GM12878 (cell line): ENCODE measurements at regions not wholly inside any gene's neighbourhood (a gene's known extent, or its start where the extent isn't known, plus 50 kb on each side); places are given as distances from the start of the nearest gene placed in this dataset.

Experiments
- ATAC-seq: fragments of 200-7000 bp; cut with Tn5 transposase; 3 replicates; pipeline ENCODE4 v1.9.1; 2020; ENCODE audit warnings: mild to moderate bottlenecking, moderate library complexity
- BruUV-seq: library from RNA; stranded (reverse); fragments of 400-500 nt; replicated peaks from 2 replicates; lab custom pipeline; 2021; lab: Mats Ljungman, UMichigan
- CTCF ChIA-PET: fragments of 300-600 bp; sonication (Branson Sonifier 250); formaldehyde crosslinking; extraction: SDS; loops from one replicate; lab custom pipeline; 2021; ENCODE audit warnings: inconsistent platforms; lab: Yijun Ruan, JAX
- POLR2A ChIA-PET: fragments of 350-600 bp; formaldehyde crosslinking; extraction: SDS; loops from one replicate; lab custom pipeline; 2021; ENCODE audit warnings: inconsistent platforms; lab: Charles Lee
- RAD21 ChIA-PET: fragments of 300-600 bp; sonication (Branson Sonifier 250); formaldehyde crosslinking; loops from one replicate; lab custom pipeline; 2023; ENCODE audit warnings: antibody characterized with exemption; ENCODE audit not compliant: unreplicated experiment; lab: Charles Lee
- SMC1A ChIA-PET: fragments of 300-600 bp; sonication (Branson Sonifier 250); formaldehyde crosslinking; loops from one replicate; lab custom pipeline; 2023; ENCODE audit not compliant: unreplicated experiment, uncharacterized antibody; lab: Charles Lee
- DNase-seq: peaks from one replicate; pipeline ENCODE4 v3.0.0-alpha.2; 2011; ENCODE audit warnings: low read depth, low spot score
- FAIRE-seq: peaks from 3 replicates; lab custom pipeline; 2011; peaks lifted over from hg19 to GRCh38; lab: Jason Lieb, UNC
- H2AFZ ChIP-seq: 2 replicates; pipeline ENCODE4 v1.6.0; 2011; ENCODE audit warnings: low read depth, low read length, control low read depth; ENCODE audit not compliant: control insufficient read depth
- H3K27ac ChIP-seq: 2 replicates; pipeline ENCODE4 v1.5.1; 2011; ENCODE audit warnings: control low read depth; ENCODE audit not compliant: control insufficient read depth, insufficient read depth
- H3K27me3 ChIP-seq, 2 experiments: replicated peaks in 1 of 2; 2 replicates each; pipeline versions ENCODE4 v1.6.0 to v1.6.1; 2011; ENCODE audit warnings: low read length in 1 of 2; ENCODE audit not compliant: control insufficient read depth in 2 of 2, insufficient read depth in 2 of 2
- H3K36me3 ChIP-seq, 2 experiments: 2 replicates each; pipeline ENCODE4 v1.5.1; 2011; ENCODE audit warnings: low read length in 1 of 2; ENCODE audit not compliant: control insufficient read depth in 2 of 2, insufficient read depth in 2 of 2
- H3K4me1 ChIP-seq: 2 replicates; pipeline ENCODE4 v1.6.1; 2011; ENCODE audit warnings: mild to moderate bottlenecking, low read length, moderate library complexity, mixed read lengths; ENCODE audit not compliant: control insufficient read depth, insufficient read depth
- H3K4me2 ChIP-seq: 2 replicates; pipeline ENCODE4 v1.6.0; 2011; ENCODE audit warnings: control low read depth; ENCODE audit not compliant: control insufficient read depth, insufficient read depth
- H3K4me3 ChIP-seq: fragments of 200-600 bp; sonication (generic); 2 replicates; pipeline ENCODE4 v1.5.1; 2016
- H3K79me2 ChIP-seq: 2 replicates; pipeline ENCODE4 v1.6.0; 2011; ENCODE audit warnings: low read length; ENCODE audit not compliant: control insufficient read depth, insufficient read depth
- H3K9ac ChIP-seq: 2 replicates; pipeline ENCODE4 v1.8.0; 2011; ENCODE audit warnings: low read length, control low read depth, mixed read lengths; ENCODE audit not compliant: control insufficient read depth, insufficient read depth
- H3K9me3 ChIP-seq: replicated peaks from 3 replicates; pipeline ENCODE4 v1.5.1; 2011; ENCODE audit warnings: mild to moderate bottlenecking, low read length; ENCODE audit not compliant: control insufficient read depth, insufficient read depth
- H4K20me1 ChIP-seq: 2 replicates; pipeline ENCODE4 v1.6.0; 2011; ENCODE audit not compliant: control insufficient read depth, insufficient read depth
- ATF7 ChIP-seq: fragments of 450-650 bp; IDR thresholded peaks from 2 replicates; pipeline ENCODE4 v1.6.1; 2016; ENCODE audit warnings: low read depth, mild to moderate bottlenecking
- CEBPB ChIP-seq, 2 experiments: fragments of 150-350 bp in 1 of 2; IDR thresholded peaks; 2 replicates each; pipeline ENCODE4 v1.6.1; 2012 to 2014; ENCODE audit warnings: low read depth in 2 of 2, low read length in 2 of 2, borderline replicate concordance in 1 of 2, inconsistent platforms in 1 of 2
- EP300 ChIP-seq, 2 experiments: fragments of 150-350 bp in 1 of 2; IDR thresholded peaks; 2 replicates each; pipeline ENCODE4 v1.6.1; 2011 to 2012; ENCODE audit warnings: low read depth in 2 of 2, low read length in 2 of 2, borderline replicate concordance in 1 of 2, improper control_type of control experiment in 1 of 2, inconsistent platforms in 1 of 2; ENCODE audit not compliant: control insufficient read depth in 1 of 2
- EZH2 ChIP-seq: IDR thresholded peaks from 2 replicates; pipeline ENCODE4 v1.6.1; 2012; ENCODE audit warnings: low read depth, mild to moderate bottlenecking, control low read depth, inconsistent platforms, low read length, borderline replicate concordance; ENCODE audit not compliant: control insufficient read depth
- HDAC2 ChIP-seq: fragments of 200-600 bp; sonication (generic); IDR thresholded peaks from 2 replicates; pipeline ENCODE4 v1.6.1; 2017
- MTA3 ChIP-seq: IDR thresholded peaks from 2 replicates; pipeline ENCODE4 v1.6.1; 2012; ENCODE audit warnings: low read length, inconsistent platforms, borderline replicate concordance
- NFYA ChIP-seq: IDR thresholded peaks from 2 replicates; pipeline ENCODE4 v1.6.1; 2011; ENCODE audit warnings: low read depth, mild to moderate bottlenecking, low read length, improper control_type of control experiment, borderline replicate concordance
- PAX5 ChIP-seq: IDR thresholded peaks from 2 replicates; pipeline ENCODE4 v1.6.1; 2011; ENCODE audit warnings: low read depth, low read length, borderline replicate concordance
- RCOR1 ChIP-seq: conservative IDR thresholded peaks from 2 replicates; pipeline ENCODE4 v1.6.1; 2012; ENCODE audit warnings: low read depth, low read length, improper control_type of control experiment
- RUNX3 ChIP-seq: IDR thresholded peaks from 2 replicates; pipeline ENCODE4 v1.6.1; 2012; ENCODE audit warnings: low read length, inconsistent platforms
- WGBS: methylation state at CpG from one replicate; pipeline ENCODE4 v1.1.6; 2016; ENCODE audit warnings: low lambda C conversion rate; ENCODE audit not compliant: insufficient replicate concordance, insufficient coverage; ENCODE audit errors: missing lambda C conversion rate; 5-methylcytosine and 5-hydroxymethylcytosine counted together
- in situ Hi-C: fragments of 300-500 bp; cut with MboI; formaldehyde crosslinking; loops from 9 replicates; pipeline ENCODE4 v1.14.3; 2018; ENCODE audit warnings: mixed read lengths
- intact Hi-C: fragments of 100-400 bp; cut with micrococcal nuclease; formaldehyde crosslinking; loops from one replicate; pipeline ENCODE4 v1.14.2; 2022; ENCODE audit not compliant: unreplicated experiment
- TF ChIP-seq, protein P1 (sequence below): fragments of 450-650 bp; formaldehyde crosslinking; IDR thresholded peaks from 2 replicates; pipeline ENCODE4 v1.5.0; 2022; ENCODE audit warnings: mild to moderate bottlenecking, missing genetic modification characterization

DNA sequence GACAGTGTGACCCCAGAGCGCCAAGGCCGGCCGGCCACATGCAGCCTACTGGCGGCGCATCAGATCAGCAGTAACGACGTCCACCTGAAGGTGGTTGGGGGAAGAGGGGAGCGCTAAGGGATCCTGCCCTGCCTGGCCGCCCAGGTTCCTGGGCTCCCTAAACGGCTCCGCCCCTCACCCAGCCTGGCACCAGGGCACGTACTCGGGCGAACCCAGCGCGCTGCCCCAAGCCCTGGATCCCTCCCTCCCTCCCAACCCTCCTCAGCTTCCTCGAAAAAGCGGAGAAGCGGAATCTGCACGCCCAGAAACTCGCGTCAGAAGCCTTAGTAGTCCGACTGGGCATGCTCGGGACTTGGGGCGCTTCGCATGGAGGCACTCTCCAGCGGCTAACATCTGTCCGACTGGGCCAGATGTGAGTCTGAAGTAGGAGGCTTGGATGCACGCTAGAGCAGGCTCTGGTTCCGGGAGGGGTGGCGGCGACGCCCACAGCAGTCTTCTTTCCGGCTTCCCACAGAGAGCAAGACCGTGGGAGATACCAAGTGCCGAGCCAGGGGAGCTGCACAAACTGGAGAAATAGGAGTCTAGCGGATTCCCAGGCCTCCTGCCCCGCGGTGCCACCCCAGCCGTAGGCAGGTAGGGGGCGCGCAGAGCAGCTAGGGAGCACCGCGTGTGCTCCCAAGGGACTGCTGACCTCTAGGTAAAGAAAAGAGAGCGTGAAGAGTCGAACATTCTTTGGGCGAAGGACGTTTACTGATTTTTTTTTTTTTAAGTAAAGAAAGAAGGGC, 114.3 kb upstream of the TEX13C start:
- Histone ChIP-seq H3K4me3 (no peak overlapping the region), H4K20me1 (no peaks in the 10 kb centered on the region), H3K9me3 (no peaks in the 10 kb centered on the region; the same call in 2 of the 3 replicates), H3K4me1 (no peaks in the 10 kb centered on the region), H3K9ac (no peak overlapping the region), H3K27me3 (no peaks in the 10 kb centered on the region), H3K36me3 (no peaks in the 10 kb centered on the region), H3K4me2 (no peak overlapping the region), H2AFZ (no peak overlapping the region), H3K27ac (no peak overlapping the region), H3K79me2 (no peaks in the 10 kb centered on the region)
- 37% methylated on average over 32 of the region's 48 CpGs for WGBS
- no peak for TF ChIP-seq PAX5
- no peak for TF ChIP-seq EP300 (IDR thresholded peaks at IDR 0.05; ENCODE audit: borderline replicate concordance in 1 of 2, control insufficient read depth in 1 of 2, low read depth in 2 of 2, low read length in 2 of 2)
- no peak for TF ChIP-seq RUNX3
- intact Hi-C loops: no loop called here
- ChIA-PET POLR2A (no interaction called here), SMC1A (no interaction called here), RAD21 (no interaction called here), CTCF (no interaction called here)
- in situ Hi-C loops: no loop called here
- DNase-seq (no peak), FAIRE-seq (no peak), ATAC-seq (peak; percentile 18; the same call in 1 of the 3 replicates)
- no TSS peak for BruUV-seq

DNA sequence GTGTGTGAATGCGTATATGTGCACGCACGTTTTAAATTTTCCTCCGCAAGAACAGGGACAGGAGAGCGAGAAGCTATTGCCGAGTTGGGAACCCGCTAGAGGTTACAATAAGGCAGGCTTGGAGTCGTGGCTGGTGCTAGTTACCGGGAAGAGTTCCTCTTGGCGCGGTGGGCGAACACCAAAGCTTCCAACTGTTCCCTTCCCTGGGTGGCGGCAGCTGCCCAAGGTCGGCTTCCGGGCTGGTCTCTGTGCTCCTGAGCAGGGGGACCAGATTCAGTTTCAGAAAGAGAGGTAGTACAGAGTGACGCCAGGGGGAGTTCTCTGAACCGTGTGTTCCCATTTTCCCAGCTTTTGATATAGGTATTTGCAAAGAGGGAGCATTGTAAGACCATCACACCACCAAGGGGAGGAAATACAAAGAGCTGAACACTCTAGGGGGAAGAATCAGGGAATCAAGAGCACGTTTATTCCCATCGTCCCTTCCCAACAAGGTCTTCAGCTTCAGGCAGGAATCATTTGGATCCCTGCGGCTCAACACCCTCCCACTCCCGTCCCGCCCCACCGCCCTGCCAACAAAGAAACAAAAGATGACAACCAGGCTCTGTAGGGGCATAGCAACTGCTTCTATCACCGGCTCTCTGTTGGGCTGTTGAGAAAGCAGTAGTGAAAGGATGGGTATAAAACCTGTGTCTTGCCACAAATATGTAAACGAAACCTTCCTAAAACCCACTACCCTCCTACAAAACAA, 113.6 kb upstream of the TEX13C start:
- intact Hi-C loops (no loop called here), in situ Hi-C loops (no loop called here)
- FAIRE-seq: no peak
- TF ChIP-seq MTA3 (no peak), ATF7 (no peak), EZH2 (no peak), NFYA (no peak), RCOR1 (no peak), HDAC2 (no peak), CEBPB (IDR thresholded peaks at IDR 0.05; ENCODE audit: borderline replicate concordance in 1 of 2, low read depth in 2 of 2, low read length in 2 of 2) (no peak)
- TF ChIP-seq, protein P1, sequence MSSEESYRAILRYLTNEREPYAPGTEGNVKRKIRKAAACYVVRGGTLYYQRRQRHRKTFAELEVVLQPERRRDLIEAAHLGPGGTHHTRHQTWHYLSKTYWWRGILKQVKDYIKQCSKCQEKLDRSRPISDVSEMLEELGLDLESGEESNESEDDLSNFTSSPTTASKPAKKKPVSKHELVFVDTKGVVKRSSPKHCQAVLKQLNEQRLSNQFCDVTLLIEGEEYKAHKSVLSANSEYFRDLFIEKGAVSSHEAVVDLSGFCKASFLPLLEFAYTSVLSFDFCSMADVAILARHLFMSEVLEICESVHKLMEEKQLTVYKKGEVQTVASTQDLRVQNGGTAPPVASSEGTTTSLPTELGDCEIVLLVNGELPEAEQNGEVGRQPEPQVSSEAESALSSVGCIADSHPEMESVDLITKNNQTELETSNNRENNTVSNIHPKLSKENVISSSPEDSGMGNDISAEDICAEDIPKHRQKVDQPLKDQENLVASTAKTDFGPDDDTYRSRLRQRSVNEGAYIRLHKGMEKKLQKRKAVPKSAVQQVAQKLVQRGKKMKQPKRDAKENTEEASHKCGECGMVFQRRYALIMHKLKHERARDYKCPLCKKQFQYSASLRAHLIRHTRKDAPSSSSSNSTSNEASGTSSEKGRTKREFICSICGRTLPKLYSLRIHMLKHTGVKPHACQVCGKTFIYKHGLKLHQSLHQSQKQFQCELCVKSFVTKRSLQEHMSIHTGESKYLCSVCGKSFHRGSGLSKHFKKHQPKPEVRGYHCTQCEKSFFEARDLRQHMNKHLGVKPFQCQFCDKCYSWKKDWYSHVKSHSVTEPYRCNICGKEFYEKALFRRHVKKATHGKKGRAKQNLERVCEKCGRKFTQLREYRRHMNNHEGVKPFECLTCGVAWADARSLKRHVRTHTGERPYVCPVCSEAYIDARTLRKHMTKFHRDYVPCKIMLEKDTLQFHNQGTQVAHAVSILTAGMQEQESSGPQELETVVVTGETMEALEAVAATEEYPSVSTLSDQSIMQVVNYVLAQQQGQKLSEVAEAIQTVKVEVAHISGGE (CRISPR knock-in tag): no peak

More for the DNA sequence above, 113.6 kb upstream of the TEX13C start:
- CTCF ChIA-PET: no interaction called here
- Histone ChIP-seq H3K27me3 (no peaks in the 10 kb centered on the region), H3K27ac (no peak overlapping the region), H2AFZ (no peak overlapping the region), H3K9me3 (no peaks in the 10 kb centered on the region; the same call in 2 of the 3 replicates), H3K36me3 (no peaks in the 10 kb centered on the region), H3K4me1 (no peaks in the 10 kb centered on the region), H3K79me2 (no peaks in the 10 kb centered on the region), H3K4me2 (no peak overlapping the region), H4K20me1 (no peaks in the 10 kb centered on the region), H3K4me3 (no peak overlapping the region), H3K9ac (no peak overlapping the region)
- ATAC-seq (no peak), DNase-seq (no peak)
- BruUV-seq: no TSS peak
- POLR2A ChIA-PET: no interaction called here
- WGBS: 47% methylated on average over 25 of the region's 25 CpGs
- RAD21 ChIA-PET: no interaction called here
- SMC1A ChIA-PET: no interaction called here
